Stimulated activated memory B cell treated with anti-CD40 and anti-IgM and Interleukin-4, amounts not matched to agents 10 μg/mL and 1 μg/mL and 100 μg/mL, for 72 hours (primary cell): ENCODE measurements at regions not wholly inside any gene's neighbourhood (a gene's known extent, or its start where the extent isn't known, plus 50 kb on each side); places are given as distances from the start of the nearest gene placed in this dataset.

Source experiments
- ATAC-seq: fragments of 150-1000 bp; cut with Tn5 transposase; 2 replicates; pipeline ENCODE4 v1.10.0; 2021
- H3K27ac Mint-ChIP-seq: one replicate; pipeline ENCODE4 v1.8.0; 2022; ENCODE audit warnings: mild to moderate bottlenecking, mixed read lengths
- H3K27me3 Mint-ChIP-seq: one replicate; pipeline ENCODE4 v1.8.0; 2022; ENCODE audit warnings: mixed read lengths
- H3K36me3 Mint-ChIP-seq: one replicate; pipeline ENCODE4 v1.8.0; 2022; ENCODE audit warnings: mixed read lengths
- H3K4me1 Mint-ChIP-seq: one replicate; pipeline ENCODE4 v1.8.0; 2022; ENCODE audit warnings: mixed read lengths
- H3K4me3 Mint-ChIP-seq: one replicate; pipeline ENCODE4 v1.8.0; 2022; ENCODE audit warnings: mild to moderate bottlenecking, moderate library complexity, mixed read lengths
- H3K9me3 Mint-ChIP-seq: one replicate; pipeline ENCODE4 v1.8.0; 2022; ENCODE audit warnings: mixed read lengths

DNA sequence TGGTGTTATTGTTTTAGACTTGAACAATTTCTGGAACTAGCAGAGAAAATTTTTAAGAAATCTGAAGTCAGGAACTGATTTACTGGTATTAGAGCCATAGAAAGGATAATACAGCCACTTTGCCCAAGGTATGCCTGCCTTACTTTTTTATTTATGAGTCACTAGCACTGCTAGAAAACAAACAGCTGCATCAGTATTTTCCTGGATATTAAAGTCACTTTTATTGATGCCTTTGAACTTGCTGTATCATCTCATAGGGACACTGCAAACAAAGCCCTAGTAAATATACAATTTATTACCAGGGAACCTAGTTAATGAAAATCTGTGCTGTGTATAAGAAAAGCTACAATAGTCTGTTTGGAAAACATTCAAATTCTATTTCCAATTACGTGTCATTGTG, 490.8 kb upstream of the TMPRSS15 start:
- Mint-ChIP-seq H3K4me1 (no peaks in the 10 kb centered on the region), H3K27ac (no peak overlapping the region), H3K36me3 (no peaks in the 10 kb centered on the region), H3K9me3 (no peaks in the 10 kb centered on the region), H3K27me3 (no peaks in the 10 kb centered on the region), H3K4me3 (no peak overlapping the region)
- no peak for ATAC-seq

DNA sequence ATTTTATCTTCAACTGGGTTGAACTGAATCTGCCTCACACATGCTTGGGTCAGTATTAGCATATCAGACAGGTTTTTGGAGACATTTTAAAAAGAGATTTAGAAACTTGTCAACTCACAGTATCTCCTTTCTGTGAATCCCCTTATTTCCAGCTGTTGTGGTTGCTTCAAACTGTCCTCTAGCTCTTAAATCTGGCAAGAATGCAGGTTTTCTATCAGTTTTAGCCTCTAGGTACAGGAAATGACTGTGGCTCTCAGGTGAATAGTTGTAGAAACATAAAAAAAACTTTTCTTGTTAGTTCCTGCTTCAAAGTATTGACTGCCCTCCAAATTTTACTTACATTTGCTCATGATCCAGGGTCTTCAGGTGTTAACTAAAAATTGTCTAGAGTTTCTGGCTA, 495.7 kb upstream of the TMPRSS15 start:
- Mint-ChIP-seq H3K27ac (no peak overlapping the region), H3K36me3 (no peaks in the 10 kb centered on the region), H3K4me1 (no peaks in the 10 kb centered on the region), H3K9me3 (no peaks in the 10 kb centered on the region), H3K27me3 (no peaks in the 10 kb centered on the region), H3K4me3 (no peak overlapping the region)
- ATAC-seq: no peak

DNA sequence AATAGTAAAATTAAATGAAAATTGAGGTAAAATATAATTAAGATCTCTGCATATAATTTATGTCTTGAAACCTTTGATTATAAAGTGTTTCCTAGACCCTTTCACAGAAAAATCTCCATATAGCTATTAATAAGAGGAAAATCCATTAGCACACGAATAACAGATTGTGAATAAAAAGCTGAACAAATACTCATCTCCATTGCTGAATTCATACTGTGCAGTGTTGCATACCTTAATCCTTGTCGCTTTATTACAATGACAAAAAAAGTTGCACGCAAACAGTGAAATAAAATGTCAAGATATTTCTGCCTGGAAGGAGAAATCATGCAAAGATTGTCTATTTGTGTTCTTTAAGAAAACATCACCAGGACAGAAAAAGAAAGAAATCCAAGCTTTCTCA, 499.1 kb upstream of the TMPRSS15 start:
- Mint-ChIP-seq H3K27ac (no peak overlapping the region), H3K9me3 (no peaks in the 10 kb centered on the region), H3K4me1 (no peaks in the 10 kb centered on the region), H3K36me3 (no peaks in the 10 kb centered on the region), H3K27me3 (no peaks in the 10 kb centered on the region), H3K4me3 (no peak overlapping the region)
- ATAC-seq: no peak

DNA sequence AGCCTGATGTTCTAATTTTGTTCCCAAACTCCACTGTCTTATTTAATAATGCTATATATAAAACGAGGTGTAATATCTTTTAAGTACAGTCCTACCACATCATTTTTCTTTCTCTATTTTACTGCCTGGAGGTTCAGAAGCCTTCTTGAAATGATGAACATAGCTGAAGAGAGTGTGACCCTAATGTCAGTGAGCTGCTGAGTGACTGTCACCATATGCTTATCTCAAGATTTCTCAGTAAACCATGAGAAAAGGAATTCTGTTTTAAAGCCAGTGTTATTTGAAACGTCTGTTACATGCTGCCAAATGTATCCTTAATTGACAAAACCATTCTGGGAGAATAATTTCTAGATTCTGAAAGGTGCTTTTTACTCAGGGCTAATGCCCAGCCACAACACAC, 503.5 kb upstream of the TMPRSS15 start:
- no peak for ATAC-seq
- no peaks in the 10 kb centered on the region for H3K27me3 Mint-ChIP-seq
- H3K9me3 Mint-ChIP-seq: peaks cover 4% of the 10 kb centered on the region
- H3K4me3 Mint-ChIP-seq: no peak overlapping the region
- H3K27ac Mint-ChIP-seq: no peak overlapping the region
- no peaks in the 10 kb centered on the region for H3K4me1 Mint-ChIP-seq
- no peaks in the 10 kb centered on the region for H3K36me3 Mint-ChIP-seq

DNA sequence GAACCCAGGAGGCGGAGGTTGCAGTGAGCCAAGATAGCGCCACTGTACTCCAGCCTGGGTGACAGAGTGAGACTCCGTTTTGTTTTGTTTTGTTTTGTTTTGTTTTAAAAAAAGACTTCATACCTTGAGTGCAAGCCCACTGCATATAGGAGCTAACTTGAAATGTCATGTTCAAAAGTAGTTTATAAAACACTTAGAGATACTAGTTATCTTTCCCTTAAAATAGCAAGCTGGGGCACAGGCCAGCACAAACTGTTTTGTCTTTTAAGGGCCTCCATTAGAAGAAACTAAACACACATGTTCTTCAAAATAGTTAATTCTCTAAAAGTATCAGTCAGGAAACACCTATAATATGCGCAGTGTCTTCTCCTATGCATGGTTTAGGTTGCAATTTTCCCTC, 505.1 kb upstream of the TMPRSS15 start:
- Mint-ChIP-seq H3K27ac (no peak overlapping the region), H3K36me3 (no peaks in the 10 kb centered on the region), H3K4me1 (no peaks in the 10 kb centered on the region), H3K9me3 (peaks cover 4% of the 10 kb centered on the region), H3K27me3 (no peaks in the 10 kb centered on the region), H3K4me3 (no peak overlapping the region)
- ATAC-seq: no peak

DNA sequence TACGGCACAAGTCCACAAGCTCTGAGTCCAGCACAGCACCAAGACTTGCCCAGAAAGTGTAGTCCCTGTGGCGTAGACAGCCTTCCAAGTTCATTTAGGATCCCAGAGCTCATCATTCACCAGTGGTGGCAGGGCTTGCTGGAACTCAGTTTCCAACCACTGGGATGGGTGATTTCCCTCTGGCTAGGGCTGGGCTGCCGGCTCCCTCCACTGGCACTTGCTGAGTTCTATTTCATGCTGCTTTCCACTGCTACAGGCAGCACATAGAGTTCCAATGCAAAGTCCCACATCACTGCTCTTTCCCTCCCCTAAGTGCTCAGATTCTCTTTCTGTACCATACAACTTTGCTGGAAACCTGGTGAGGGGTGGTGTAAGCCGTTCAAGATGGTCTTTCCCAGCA, 510.3 kb upstream of the TMPRSS15 start:
- Mint-ChIP-seq H3K4me3 (no peak overlapping the region), H3K27me3 (no peaks in the 10 kb centered on the region), H3K36me3 (no peaks in the 10 kb centered on the region), H3K27ac (no peak overlapping the region), H3K9me3 (peaks cover 4% of the 10 kb centered on the region), H3K4me1 (no peaks in the 10 kb centered on the region)
- no peak for ATAC-seq

DNA sequence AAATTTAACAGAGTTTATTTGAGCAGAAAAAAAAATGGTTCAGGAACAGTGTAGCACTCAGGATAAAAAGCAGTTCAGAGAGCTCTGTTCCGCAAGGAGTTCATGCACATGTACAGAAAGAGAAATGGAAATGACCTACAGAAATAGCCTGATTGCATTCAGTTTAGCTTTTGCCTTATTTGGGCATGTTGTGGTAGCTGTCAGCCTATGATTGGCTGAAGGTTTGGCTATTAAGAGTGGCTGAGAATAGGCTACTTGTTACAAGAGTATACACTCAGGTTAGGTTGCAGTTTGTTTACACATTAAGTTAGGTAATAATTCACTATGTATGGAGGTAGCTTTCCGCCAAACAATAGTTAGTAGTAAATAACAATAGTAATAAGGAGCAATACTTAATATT, 511.0 kb upstream of the TMPRSS15 start:
- Mint-ChIP-seq H3K27me3 (no peaks in the 10 kb centered on the region), H3K9me3 (peaks cover 4% of the 10 kb centered on the region), H3K27ac (no peak overlapping the region), H3K4me3 (no peak overlapping the region), H3K4me1 (no peaks in the 10 kb centered on the region), H3K36me3 (no peaks in the 10 kb centered on the region)
- no peak for ATAC-seq

DNA sequence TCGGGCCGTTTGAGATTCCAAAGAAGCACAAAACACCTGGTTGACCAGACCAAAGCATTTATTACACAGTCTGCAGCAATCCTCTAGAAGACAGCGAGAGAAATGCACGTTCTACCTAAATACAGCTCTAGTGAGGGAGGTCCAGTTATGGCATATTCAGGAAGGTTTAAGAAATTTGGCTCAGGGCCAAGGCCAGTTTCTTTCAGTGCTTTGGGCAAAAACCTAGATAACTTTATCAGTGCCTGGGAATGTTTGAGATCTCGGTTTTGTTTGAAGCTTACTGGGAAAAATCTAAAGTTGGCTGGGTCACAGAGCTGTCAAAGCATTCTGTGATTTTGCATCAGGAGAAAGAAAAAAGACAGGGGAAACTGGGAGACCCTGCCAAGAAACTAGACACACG, 514.0 kb upstream of the TMPRSS15 start:
- Mint-ChIP-seq H3K27me3 (no peaks in the 10 kb centered on the region), H3K4me1 (no peaks in the 10 kb centered on the region), H3K4me3 (no peak overlapping the region), H3K9me3 (no peaks in the 10 kb centered on the region), H3K27ac (no peak overlapping the region), H3K36me3 (no peaks in the 10 kb centered on the region)
- ATAC-seq: no peak

DNA sequence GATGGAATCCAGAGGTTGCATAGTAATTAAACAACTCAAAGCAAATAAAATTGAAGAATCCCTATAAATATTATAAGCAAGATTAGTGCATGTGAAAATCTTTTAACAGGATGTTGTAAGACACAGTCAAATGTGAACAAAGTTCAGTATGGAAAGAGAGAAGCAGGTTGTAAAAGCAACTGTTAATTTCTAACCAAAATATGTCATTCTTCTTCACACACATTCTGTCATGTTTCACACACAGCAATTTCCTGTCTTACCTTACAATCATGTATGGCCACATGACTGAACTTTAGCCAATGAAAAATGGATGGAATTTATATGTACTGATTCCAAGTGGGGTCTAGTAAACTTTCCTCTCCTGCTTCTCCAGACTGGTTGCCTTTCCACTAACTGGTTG, 527.7 kb upstream of the TMPRSS15 start:
- H3K9me3 Mint-ChIP-seq: no peaks in the 10 kb centered on the region
- H3K27me3 Mint-ChIP-seq: no peaks in the 10 kb centered on the region
- no peak for ATAC-seq
- H3K4me3 Mint-ChIP-seq: no peak overlapping the region
- no peaks in the 10 kb centered on the region for H3K36me3 Mint-ChIP-seq
- H3K4me1 Mint-ChIP-seq: no peaks in the 10 kb centered on the region
- no peak overlapping the region for H3K27ac Mint-ChIP-seq

DNA sequence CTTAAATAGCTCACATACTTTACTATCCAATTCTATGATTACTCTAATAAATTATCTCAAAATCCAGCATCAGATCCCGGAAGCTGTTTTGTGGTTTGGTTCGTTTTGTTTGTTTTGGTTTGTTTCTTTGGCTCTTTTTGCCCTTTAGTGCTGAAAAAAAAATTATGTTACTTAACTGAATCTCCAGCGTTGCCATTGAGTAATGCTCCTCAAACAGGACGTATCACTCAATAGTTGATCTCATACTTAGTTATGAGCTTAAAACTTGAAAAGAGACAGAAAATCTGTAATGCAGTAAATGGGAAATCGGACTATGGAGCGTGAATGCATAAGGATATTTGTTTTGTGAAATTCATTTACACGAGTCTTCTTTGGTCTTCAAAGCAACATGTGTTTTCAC, 533.8 kb upstream of the TMPRSS15 start:
- no peak for ATAC-seq
- Mint-ChIP-seq H3K27me3 (no peaks in the 10 kb centered on the region), H3K9me3 (no peaks in the 10 kb centered on the region), H3K4me1 (no peaks in the 10 kb centered on the region), H3K27ac (no peak overlapping the region), H3K36me3 (no peaks in the 10 kb centered on the region), H3K4me3 (no peak overlapping the region)

DNA sequence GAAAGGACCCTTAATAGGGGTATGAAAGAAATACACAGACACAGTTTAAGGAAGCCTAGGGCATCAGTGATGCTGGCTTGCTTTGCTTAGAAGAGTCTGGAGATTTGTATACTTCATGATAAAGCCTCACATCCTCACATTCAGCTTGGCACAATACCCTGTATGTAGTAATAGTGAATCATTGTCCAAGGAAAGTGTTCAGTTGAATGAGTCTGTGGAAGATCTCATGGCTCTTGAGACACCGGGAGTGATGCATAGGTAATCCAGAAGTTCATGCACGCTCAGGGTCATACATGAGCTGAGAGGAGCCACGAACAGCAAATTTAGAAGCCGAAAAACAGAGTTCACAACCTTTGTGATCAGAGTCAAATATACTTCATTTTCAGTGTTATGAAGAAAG, 537.2 kb upstream of the TMPRSS15 start:
- H3K4me3 Mint-ChIP-seq: no peak overlapping the region
- H3K36me3 Mint-ChIP-seq: no peaks in the 10 kb centered on the region
- no peak for ATAC-seq
- no peaks in the 10 kb centered on the region for H3K4me1 Mint-ChIP-seq
- no peaks in the 10 kb centered on the region for H3K27me3 Mint-ChIP-seq
- no peak overlapping the region for H3K27ac Mint-ChIP-seq
- H3K9me3 Mint-ChIP-seq: no peaks in the 10 kb centered on the region

DNA sequence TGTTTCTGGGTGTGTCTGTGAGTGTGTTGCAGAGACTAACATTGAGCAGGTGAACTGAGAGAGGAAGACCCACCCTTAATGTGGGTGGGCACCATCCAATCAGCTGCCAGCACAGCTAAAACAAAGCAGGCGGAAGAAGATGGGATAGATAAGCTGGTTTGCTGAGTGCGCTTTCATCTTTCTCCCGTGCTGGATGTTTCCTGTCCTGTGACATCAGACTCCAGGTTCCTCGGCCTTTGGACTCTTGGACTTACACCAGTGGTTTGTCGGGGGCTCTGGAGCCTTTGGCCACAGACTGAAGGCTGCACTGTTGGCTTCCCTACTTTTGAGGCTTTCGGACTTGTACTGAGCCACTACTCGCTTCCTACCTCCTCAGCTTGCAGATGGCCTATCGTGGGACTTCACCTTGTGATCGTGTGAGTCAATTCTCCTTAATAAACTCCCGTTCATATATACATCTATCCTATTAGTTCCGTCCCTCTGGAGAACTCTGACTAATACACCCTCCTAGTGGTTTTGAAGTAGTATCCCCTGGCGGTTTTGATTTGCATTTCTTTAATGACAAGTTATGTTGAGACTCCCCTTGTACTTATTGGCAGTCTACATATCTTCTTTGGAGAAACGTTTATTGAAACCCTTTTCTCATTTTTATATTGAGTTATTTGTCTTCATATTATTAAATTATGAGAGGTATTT, 546.6 kb upstream of the TMPRSS15 start:
- no peak overlapping the region for H3K27ac Mint-ChIP-seq
- no peaks in the 10 kb centered on the region for H3K4me1 Mint-ChIP-seq
- H3K27me3 Mint-ChIP-seq: no peaks in the 10 kb centered on the region
- no peaks in the 10 kb centered on the region for H3K9me3 Mint-ChIP-seq
- H3K36me3 Mint-ChIP-seq: no peaks in the 10 kb centered on the region
- H3K4me3 Mint-ChIP-seq: no peak overlapping the region
- no peak for ATAC-seq

DNA sequence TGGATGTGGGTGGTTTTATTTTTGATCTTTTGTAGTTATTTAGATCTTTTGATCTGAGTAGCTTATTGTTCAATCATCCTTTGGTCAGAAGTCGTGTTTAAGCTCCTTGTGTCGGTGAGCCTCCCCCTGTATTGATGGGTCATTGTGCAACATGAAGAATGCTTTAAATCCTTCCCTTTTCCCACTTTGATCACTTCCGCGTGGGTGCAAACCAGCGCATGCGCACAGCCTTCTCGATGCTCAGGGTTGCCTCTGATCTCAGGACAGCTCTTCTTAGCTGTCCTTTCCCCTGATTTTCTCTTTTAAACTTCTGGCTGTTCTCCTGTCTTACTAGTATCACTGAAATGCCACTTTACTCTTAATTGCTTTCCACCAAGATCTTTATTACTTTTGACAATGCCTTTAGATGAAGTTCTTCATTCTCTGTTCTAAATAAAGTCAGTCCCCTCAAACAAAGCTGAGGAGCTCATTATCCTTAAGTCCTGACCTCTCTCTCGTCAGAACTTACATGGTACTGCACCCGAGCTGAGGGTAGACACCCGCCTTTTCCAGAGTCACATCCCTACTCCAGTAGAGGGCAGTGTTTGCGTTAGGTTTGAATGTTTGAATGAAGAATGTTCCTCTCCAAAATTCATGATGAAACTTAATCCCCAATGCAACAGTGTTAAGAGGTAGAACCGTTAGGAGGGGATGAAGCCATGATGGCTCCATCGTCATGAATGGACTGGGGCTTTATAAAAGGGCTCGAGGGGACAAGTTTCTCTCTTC, 547.9 kb upstream of the TMPRSS15 start:
- Mint-ChIP-seq H3K9me3 (no peaks in the 10 kb centered on the region), H3K4me3 (no peak overlapping the region), H3K36me3 (no peaks in the 10 kb centered on the region), H3K27ac (no peak overlapping the region), H3K27me3 (no peaks in the 10 kb centered on the region), H3K4me1 (no peaks in the 10 kb centered on the region)
- peak; percentile 41 for ATAC-seq

DNA sequence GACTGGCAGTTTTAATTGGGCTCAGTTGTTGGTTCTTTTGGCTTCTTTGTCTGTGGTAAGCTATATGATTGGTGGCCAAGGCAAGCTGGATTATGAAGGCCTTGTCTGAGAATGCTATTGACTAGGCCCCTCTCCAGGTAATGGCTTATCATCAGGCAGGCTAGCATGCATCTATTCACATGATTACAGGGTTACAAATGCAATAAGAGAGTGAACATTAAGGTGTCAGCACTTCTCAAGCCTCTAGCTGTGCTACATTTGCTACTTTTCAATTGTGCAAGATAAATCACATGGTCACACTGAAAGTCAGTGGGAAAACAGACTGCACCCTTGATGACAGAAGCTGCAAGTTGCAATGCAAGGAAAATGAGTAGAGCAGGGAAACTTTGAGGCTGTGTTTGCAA, 550.9 kb upstream of the TMPRSS15 start:
- Mint-ChIP-seq H3K27ac (no peak overlapping the region), H3K9me3 (no peaks in the 10 kb centered on the region), H3K27me3 (no peaks in the 10 kb centered on the region), H3K4me3 (no peak overlapping the region), H3K4me1 (no peaks in the 10 kb centered on the region), H3K36me3 (no peaks in the 10 kb centered on the region)
- no peak for ATAC-seq

DNA sequence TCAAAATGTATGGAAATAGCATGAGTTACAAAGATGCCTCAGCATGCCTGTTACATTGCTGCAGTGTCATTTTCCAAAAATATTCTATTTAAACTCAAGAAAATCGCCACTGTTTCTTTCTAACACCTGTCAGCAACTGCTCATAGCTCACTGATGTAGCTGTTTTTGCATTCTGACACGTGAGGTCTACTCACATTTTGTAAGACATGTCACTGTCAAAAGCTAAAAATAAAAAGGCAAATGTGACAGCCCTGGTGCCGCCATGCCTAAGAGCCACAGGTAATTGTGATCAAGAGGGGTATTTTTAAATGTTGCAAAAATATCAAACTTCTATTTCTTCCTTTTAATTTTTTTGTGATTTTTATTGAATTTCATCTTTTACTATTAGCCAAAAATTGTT, 556.2 kb upstream of the TMPRSS15 start:
- Mint-ChIP-seq H3K36me3 (no peaks in the 10 kb centered on the region), H3K4me1 (no peaks in the 10 kb centered on the region), H3K27me3 (no peaks in the 10 kb centered on the region), H3K9me3 (no peaks in the 10 kb centered on the region), H3K27ac (no peak overlapping the region), H3K4me3 (no peak overlapping the region)
- no peak for ATAC-seq

DNA sequence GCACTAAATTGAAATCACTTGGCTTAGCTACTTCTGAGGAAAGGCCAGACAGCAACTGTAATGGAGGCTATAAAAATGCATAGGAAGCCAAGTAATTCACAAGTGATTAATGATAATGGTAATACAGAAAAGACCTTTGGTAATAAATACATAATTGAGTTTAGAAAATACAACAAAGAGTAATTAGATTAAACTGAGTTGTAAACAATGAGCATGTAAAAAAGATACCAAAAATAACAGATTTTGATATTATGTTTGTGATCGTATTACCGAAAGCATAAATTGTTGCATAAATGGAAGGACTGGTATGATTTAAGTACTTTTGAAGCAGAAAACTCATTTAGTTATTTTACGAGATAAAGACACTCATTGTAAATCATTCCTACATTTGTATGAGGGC, 556.7 kb upstream of the TMPRSS15 start:
- Mint-ChIP-seq H3K27me3 (no peaks in the 10 kb centered on the region), H3K27ac (no peak overlapping the region), H3K36me3 (no peaks in the 10 kb centered on the region), H3K4me1 (no peaks in the 10 kb centered on the region), H3K4me3 (no peak overlapping the region), H3K9me3 (no peaks in the 10 kb centered on the region)
- no peak for ATAC-seq
